ENCODE measurements at regions not wholly inside any gene's neighbourhood (a gene's known extent, or its start where the extent isn't known, plus 50 kb on each side); places are given as distances from the start of the nearest gene placed in this dataset.

DNA sequence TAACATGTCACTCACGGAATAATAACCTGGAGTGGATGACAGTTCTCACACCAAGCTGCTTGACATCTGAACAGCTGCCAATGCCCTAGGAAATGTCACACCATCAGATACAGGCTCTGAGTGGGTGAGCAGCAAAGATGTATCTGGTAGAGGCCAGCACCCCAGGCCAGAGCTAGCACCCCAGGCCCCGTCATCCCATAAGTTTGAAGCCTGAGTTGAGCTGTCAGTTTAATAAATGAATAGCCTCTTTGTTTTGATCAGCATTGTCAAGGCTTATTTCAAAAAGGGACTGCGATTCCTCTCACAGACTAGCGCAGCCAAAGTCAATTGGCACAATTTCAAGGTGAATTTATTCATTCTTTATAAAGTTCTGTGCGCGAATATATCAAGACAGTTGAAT is 1327.1 kb downstream of the MAT2B start:
- TF ChIP-seq CTCF (IDR thresholded peaks at IDR 0.05; ENCODE audit: low read depth, low read length, missing input control) (no peak), TAF1 (conservative IDR thresholded peaks at IDR 0.05) (no peak)
- TF ChIP-seq, protein P1, sequence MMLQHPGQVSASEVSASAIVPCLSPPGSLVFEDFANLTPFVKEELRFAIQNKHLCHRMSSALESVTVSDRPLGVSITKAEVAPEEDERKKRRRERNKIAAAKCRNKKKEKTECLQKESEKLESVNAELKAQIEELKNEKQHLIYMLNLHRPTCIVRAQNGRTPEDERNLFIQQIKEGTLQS (IDR thresholded peaks at IDR 0.05) = no peak
- TF ChIP-seq, protein P2, sequence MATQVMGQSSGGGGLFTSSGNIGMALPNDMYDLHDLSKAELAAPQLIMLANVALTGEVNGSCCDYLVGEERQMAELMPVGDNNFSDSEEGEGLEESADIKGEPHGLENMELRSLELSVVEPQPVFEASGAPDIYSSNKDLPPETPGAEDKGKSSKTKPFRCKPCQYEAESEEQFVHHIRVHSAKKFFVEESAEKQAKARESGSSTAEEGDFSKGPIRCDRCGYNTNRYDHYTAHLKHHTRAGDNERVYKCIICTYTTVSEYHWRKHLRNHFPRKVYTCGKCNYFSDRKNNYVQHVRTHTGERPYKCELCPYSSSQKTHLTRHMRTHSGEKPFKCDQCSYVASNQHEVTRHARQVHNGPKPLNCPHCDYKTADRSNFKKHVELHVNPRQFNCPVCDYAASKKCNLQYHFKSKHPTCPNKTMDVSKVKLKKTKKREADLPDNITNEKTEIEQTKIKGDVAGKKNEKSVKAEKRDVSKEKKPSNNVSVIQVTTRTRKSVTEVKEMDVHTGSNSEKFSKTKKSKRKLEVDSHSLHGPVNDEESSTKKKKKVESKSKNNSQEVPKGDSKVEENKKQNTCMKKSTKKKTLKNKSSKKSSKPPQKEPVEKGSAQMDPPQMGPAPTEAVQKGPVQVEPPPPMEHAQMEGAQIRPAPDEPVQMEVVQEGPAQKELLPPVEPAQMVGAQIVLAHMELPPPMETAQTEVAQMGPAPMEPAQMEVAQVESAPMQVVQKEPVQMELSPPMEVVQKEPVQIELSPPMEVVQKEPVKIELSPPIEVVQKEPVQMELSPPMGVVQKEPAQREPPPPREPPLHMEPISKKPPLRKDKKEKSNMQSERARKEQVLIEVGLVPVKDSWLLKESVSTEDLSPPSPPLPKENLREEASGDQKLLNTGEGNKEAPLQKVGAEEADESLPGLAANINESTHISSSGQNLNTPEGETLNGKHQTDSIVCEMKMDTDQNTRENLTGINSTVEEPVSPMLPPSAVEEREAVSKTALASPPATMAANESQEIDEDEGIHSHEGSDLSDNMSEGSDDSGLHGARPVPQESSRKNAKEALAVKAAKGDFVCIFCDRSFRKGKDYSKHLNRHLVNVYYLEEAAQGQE (IDR thresholded peaks at IDR 0.05) = no peak

Data from liver (tissue), 3 donors.